GM19328 (cell line): ENCODE measurements at regions not wholly inside any gene's neighbourhood (a gene's known extent, or its start where the extent isn't known, plus 50 kb on each side); places are given as distances from the start of the nearest gene placed in this dataset.

ENCODE experiments used
- ATAC-seq: cut with Tn5 transposase; IDR thresholded peaks from one replicate; pipeline ENCODE4 v1.9.1; 2021; ENCODE audit warnings: mild to moderate bottlenecking, moderate library complexity; ENCODE audit not compliant: unreplicated experiment

- ATAC-seq: peak; percentile 45
Observed at GRCh38 chr13:40206241-40207000, 460.0 kb downstream of the FOXO1 start.

GRCh38 chr13:40207001-40207478 is 459.4 kb downstream of the FOXO1 start:
- ATAC-seq: peak; percentile 44

- ATAC-seq: no peak
Observed at GRCh38 chr13:40208517-40208916, 457.9 kb downstream of the FOXO1 start.

GRCh38 chr13:40210865-40211585 is 455.4 kb downstream of the FOXO1 start:
- no peak for ATAC-seq

- no peak for ATAC-seq
Observed at GRCh38 chr13:40211586-40211968, 454.9 kb downstream of the FOXO1 start.

- ATAC-seq: no peak
Observed at GRCh38 chr13:40213779-40214178, 452.7 kb downstream of the FOXO1 start.

- no peak for ATAC-seq
Observed at GRCh38 chr13:40215311-40215710, 451.1 kb downstream of the FOXO1 start.

GRCh38 chr13:40215747-40216146 is 450.7 kb downstream of the FOXO1 start:
- ATAC-seq: no peak

- no peak for ATAC-seq
Observed at GRCh38 chr13:40217675-40218074, 448.8 kb downstream of the FOXO1 start.

GRCh38 chr13:40220299-40220935 is 446.0 kb downstream of the FOXO1 start:
- no peak for ATAC-seq

- no peak for ATAC-seq
Observed at GRCh38 chr13:40221131-40221459, 445.3 kb downstream of the FOXO1 start.

GRCh38 chr13:40221460-40222201 is 444.8 kb downstream of the FOXO1 start:
- ATAC-seq: no peak

- no peak for ATAC-seq
Observed at GRCh38 chr13:40223585-40223984, 442.9 kb downstream of the FOXO1 start.

- ATAC-seq: no peak
Observed at GRCh38 chr13:40228496-40228895, 437.9 kb downstream of the FOXO1 start.

GRCh38 chr13:40228990-40229389 is 437.5 kb downstream of the FOXO1 start:
- no peak for ATAC-seq

GRCh38 chr13:40230833-40231266 is 435.6 kb downstream of the FOXO1 start:
- no peak for ATAC-seq

GRCh38 chr13:40231311-40231710 is 435.1 kb downstream of the FOXO1 start:
- ATAC-seq: no peak

GRCh38 chr13:40231751-40232150 is 434.7 kb downstream of the FOXO1 start:
- ATAC-seq: no peak

GRCh38 chr13:40232311-40233040 is 434.0 kb downstream of the FOXO1 start:
- no peak for ATAC-seq

GRCh38 chr13:40233731-40234195 is 432.7 kb downstream of the FOXO1 start:
- ATAC-seq: no peak
